UCSD-AML1 (cell line): ENCODE measurements at regions not wholly inside any gene's neighbourhood (a gene's known extent, or its start where the extent isn't known, plus 50 kb on each side); places are given as distances from the start of the nearest gene placed in this dataset.
"Not testable (repeated sequence)": the region's sequence is repeated elsewhere in the genome, so short reads cannot be mapped to it uniquely, and the experiment has no call there.

Source experiments
- DNase-seq: peaks from one replicate; lab custom pipeline; 2025; ENCODE audit not compliant: unreplicated experiment; lab: John Stamatoyannopoulos, UW

DNA sequence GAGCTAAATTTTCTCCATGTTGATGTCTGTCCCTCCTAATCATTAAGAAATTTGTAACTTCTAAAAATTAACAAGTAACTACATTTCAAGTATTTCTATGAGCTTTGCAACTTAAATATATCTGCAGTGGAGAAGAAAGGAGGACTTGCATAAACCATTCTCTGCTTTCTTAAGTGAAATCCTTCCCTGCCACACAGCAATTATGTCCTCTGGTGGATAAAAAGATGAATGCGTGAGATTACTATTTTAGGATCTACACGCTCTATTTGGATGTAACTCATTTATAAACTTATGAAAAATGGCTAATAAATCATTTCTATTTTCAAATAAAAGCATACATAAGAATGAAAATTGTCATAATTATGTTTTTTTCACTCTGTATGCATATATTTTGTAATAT lies 338.0 kb upstream of the PTCHD4 start:
- DNase-seq: no peak

DNA sequence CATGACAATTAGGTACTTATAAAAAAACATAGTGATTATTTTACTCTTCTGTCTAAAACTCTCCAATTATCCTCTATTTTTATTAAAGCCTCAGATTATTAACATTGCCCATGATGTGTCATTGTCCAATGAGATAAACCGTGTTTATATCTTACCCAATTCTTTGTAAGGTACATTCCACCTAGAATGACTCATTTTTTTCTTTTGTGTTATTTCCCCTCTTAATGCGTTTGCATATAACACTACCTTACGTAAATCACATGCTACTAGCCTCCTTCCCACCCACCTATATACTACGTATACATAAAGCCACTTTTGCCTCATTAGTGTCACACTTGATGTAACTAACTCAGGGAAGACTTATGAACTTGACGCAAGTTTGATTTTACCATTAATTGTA lies 336.3 kb upstream of the PTCHD4 start:
- no peak for DNase-seq

DNA sequence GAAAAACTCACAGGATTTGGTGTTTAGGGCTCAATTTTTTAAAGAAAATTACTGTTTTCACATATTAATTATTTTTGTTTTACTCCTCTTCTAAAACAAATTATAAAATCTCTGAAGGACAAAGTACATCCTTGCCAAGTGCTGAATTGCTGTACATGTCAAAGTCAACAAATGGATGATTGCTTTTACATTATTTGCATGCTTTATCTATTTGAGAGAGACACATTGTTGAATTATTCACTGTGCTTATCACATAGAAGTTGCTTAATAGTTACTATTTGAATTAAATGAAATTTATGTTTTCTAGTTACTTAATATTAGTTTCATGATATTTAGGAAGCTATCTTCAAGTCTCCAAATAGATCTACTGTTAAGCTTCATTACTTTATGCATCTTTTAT lies 318.6 kb upstream of the PTCHD4 start:
- DNase-seq: no peak

DNA sequence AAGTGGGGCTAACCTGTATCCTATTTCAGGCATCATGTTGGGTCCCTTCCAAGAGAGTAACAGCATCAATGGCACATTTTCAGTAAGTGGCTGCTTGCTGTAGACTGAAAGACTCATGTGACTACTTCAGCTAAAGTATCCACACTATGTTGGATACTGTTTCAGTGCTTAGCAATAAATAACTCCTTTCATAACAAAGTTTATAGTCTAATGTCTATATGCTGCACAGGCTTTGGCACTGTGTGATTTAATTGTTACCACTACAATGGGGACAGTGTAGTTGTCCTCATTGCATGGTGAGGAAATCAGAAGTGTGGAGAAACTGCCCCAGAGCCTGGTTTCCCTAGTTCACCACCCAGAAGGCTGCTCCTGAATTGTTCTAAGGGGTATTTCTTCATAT lies 318.0 kb upstream of the PTCHD4 start:
- no peak for DNase-seq

DNA sequence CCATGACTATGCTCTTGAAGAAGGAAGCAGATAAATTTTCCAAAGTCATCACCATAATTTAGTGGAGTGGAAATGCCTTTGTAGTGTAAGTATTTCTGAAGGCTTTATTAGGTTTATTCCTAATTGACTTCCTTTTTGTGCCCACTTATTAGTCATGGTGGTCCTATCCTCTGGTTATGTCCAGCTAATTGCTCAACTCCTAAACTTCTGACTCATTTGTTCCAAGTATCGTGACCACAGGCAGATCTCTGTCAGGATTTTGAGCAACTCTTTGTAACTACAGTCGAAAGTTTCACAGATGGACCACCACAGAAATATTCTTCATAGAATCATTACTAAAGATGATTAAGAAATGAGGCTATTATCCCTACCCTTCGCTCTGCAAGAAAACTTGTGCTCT lies 315.6 kb upstream of the PTCHD4 start:
- DNase-seq: no peak

DNA sequence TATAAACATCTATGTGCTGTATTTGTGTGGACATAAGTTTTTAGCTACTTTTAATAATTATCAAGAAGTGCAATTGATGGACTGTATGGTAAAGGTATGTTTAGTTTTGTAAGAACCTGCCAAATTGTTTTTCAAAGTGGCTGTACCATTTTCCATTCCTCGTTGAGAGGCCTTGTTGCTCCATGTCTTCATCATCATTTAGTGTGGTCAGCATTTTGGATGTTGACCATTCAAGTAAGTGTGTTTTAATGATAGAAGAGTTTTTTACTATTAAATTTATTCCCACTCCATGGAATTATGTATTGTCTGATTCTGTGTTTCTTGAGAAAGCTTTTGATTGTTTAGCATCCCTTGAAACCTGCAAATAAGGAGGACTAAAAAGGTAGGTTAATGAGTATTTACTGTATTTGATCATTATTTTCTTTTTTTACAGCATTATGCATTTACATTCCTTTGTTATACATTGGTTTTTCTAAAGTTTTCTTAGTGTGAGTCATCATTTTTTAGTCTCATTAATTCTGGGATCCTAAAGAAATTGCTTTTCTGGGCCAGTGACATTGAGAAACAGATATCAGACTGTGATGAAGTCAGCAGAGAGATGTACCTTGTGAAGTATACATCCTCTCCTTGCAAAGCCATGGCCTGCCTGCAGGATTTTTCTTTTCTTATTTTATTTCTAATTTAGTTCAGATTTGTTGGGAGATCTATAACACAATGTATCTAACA lies 312.8 kb upstream of the PTCHD4 start:
- DNase-seq: no peak

DNA sequence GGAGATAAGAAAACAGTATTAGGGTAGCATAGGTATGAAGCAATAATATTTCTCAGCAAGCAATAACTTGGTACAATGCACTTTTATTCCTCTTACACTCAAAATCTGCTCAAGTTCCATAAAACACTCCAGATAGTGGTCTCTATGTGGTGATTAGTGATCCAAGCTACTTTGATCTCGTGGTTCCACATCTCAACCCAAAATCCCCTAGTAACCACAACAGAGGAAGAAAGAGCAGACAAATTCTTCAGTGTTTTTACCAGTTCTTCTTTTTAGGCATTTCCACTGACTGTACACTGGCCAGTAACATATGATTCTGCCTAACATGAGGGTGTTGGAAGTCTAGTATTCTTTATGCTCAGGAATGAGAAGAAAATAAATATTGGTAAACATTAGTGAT lies 309.0 kb upstream of the PTCHD4 start:
- no peak for DNase-seq

DNA sequence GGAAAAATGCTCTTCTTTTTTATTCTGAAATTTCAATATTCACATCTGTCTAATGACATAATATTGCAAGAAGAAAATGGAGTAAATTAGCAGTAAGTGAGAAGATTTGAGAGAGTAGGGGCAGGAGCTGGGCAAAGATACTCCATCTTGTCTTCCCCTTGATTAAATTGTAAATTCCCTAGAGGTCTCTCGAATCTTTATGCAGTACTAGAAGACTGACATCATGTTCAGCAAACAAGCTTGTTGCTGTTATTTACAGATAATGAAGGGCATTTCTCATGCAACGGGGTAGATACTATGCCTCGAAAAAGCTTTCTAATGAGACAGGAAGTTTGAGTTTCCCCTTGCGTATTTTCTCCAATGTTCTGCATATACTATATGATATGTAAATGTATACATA lies 306.9 kb upstream of the PTCHD4 start:
- no peak for DNase-seq

DNA sequence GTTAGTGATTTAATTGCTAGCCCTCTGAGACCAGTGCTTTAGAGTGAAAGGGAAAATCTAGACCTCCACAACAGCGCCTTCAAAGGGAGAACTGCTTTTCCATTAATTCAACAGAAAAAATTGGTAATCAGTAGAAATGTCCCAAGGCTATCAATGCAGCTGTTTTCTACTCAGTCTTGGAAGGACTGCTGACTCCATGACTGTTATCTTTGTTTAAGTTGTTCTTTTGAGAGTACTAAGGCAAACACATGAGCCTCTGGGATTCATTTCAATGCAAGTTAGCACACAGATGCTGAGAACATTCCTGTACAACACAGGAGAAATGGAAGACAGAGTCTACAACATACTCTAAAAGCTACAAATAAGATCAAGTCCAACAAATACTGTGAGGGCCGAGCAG lies 301.7 kb upstream of the PTCHD4 start:
- no peak for DNase-seq

DNA sequence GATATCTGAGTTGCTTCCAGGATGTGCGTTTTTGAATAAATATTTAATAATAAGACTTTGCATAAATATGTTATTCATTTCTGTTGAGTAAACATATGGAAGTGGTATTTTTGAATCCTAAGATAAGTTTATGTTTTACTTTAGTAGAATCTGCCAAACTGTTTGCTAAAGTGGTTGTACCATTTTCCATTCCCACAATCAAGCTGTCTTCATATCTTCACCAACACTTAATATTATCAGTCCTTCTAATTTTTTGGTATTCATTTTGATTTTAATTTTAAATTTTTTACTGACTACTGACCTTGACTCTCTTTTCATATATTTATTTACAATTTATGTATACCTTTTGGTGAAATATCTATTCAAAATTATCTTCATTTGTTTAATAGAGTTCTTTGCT lies 293.9 kb upstream of the PTCHD4 start:
- DNase-seq: no peak

DNA sequence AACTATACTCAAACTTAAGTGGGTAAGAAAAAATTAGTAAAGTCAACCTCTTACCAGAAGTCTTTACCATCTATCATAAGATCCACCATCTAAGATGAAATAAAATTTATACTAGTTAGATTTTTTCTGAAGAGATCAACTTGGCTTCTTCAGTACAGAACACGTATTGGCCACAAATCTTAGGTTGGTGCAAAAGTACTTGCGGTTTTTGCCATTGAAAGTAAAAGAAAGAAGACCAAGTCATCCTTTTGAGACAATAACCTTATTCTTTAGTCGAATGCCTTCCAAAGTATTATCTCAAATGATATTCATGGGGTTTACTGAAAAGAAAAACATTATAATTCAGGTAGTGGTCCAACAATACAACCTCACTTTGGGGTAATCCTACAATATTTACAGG lies 292.6 kb upstream of the PTCHD4 start:
- no peak for DNase-seq

DNA sequence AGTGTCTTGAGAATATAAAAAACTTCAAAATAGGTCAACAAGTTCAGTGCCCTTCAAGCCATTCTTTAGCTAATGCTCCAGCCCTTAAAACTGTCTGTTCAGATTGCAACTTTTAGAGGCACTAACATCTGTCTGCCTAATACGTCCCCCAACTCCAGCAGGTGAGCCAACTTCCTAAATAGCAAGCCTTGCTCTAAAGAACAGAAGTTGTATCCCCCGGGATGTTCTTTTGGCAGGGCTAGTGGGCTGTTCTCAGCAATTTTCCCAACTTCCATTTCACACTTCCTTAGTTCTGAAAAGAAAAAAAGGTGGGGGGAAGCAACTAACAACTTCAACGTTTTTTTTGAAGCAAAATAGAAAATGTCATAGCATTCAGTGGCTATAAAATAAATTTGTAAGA lies 290.0 kb upstream of the PTCHD4 start:
- DNase-seq: no peak

DNA sequence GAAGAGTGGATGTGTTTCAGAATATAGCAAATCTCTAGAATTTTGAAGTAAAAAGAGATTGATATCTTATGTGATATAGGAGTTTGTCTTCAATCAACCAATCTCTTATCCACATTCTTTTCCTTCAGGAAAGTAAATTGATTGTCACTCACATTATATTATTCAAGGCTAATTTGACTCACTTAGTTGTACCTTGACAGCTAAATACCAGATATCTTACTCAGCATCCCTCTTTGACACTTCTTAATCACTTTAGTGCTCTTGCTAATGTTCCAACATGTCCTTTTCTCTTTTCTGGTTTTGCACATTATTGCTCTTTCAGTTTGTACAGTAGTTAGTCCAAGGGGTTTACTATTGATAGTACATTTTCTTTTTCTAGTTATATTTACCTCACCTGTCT lies 286.9 kb upstream of the PTCHD4 start:
- DNase-seq: no peak

DNA sequence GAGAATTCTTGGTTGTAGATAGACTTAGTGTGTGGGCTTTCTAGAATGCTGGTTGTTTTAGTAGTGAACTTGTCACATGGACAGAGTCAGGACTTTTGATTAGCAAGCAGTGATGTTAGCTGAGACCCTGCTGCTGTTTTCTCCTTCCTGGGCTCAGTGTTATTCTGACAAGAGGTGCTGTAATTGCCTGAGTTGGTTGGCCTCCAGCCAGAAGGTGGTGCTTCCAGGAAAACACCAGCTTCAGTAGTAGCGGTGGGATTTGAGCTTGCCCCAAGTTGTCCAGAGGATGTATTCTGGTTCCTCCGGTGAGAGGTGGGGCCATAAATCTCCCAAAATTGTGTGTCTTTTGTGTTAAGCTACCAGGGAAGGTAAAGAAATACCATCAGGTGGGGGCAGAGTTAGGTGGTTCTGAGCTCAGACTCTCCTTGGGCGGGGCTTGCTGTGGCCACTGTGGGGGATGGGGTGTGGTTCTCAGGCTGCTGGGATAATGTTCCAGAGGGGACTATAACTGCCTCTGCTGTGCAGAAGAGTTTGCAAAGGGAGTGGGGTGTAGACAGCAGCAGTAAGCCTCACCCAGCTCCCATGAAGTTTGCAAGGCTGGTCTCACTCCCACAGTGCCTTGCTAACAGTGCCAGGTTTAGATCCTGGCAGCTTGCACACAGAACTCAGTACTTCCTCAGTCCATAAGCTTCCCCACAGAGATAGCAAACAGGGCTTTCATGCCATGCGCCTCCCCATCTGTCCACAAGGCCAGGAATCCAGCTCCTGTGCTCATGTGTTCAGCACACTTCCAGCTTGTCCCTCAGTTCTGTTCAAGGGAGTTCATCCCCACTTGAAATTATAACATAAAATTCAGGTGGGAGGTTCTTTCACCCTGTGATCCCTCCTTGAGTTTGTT lies 278.4 kb upstream of the PTCHD4 start:
- peak; percentile 6 for DNase-seq

DNA sequence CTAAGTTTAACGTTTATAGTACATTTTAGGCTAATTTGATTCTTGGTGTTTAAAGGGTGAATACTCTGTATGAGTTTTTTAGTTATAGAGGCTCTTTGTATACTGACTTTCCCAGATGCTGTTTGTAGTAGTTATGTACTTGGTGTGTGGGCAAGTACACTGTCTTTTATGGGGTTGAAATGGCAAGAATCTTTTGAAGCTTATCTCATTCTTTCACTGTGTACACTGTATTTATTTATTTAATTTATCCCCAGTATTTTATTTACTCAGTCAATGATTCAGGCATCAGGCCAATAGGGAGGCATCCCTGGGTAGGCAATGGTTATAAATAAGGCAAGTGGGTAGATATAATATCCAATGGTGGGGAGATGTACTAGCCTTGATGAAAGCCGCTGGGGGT lies 277.0 kb upstream of the PTCHD4 start:
- no peak for DNase-seq

DNA sequence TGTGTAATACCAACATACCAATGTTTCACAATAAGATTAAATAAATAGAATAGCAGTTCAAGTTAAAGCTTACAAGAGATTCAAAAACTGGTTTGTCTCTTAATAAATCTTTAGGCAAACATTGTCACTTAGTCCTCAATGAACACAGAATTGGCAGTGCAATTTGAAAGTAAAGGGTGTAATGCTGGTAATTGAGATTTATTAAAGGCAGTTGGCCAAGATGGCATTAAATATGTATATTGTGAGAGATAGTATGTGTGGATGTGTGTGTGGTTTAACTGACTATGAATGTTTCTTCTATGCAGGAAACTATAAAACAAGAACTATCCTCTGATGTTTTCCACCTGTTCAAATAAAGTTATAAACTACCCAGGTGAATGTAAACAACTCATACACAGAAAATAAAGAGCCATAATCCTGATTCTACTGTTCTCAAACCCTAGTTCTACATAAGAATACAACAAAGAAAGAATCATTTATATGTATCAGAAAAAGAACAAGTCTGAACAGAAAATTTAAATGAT lies 267.9 kb upstream of the PTCHD4 start:
- DNase-seq: no peak

DNA sequence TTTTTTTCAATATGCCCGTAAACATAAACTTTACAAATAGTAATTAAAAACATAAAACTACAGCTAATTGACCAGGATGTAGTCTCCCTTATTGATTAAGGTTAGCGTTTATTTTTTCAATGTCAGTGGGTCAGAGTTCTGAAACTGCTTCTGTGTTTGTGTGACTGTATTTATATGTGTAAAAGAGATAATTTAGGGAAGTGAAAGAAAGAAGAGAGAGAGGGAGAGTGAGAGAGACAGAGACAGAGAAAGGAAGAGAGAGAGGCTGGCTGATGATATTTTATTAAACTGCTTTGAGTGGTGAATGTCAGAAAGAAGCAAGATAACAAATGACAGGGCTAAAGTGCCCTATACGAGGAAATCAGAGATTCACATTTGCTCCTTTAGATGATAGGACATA lies 266.1 kb upstream of the PTCHD4 start:
- no peak for DNase-seq

DNA sequence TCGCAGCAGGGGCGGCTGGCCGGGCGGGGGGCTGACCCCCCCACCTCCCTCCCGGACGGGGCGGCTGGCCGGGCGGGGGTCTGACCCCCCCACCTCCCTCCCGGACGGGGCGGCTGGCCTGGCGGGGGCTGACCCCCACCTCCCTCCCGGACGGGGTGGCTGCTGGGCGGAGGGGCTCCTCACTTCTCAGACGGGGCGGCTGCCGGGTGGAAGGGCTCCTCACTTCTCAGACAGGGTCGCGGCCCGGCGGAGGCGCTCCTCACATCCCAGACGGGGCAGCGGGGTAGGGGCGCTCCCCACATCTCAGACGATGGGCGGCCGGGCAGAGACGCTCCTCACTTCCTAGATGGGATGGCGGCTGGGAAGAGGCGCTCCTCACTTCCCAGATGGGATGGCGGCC lies 260.2 kb upstream of the PTCHD4 start:
- DNase-seq: not testable (repeated sequence)

DNA sequence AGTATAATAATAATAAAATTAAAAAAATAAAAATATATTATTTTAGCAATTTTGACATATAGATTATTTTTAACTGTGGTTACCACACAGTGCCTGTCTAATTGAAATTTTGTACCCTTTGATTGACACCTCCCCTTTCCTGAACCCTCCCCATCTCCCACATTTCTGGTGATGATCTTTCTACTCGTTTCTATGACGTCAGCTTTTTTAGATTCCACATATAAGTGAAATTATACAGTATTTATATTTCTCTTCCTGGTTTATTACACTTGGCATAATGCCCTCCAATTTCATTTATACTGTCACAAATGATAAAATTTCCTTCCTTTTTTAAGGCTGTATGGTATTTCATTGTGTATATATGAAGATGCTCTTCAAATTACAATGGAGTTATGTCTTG lies 258.1 kb upstream of the PTCHD4 start:
- DNase-seq: no peak

DNA sequence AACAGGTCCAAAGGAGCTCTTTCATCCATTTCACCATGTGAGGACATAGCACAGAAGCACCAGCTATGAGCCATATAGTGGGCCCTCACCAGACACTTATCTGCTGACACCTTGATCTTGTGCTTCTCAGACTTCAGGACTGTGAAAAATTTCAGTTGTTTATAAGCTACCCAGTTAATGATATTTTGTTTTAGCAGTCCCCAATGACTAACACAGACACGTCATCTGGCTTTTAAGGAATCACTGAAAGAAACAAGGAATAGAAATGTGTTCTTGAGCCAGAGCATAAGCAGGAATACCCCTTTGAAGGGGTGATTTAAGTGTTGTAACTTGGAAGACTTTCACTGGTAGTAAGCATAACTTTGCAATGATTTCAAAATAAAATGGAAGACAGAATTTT lies 214.7 kb upstream of the PTCHD4 start:
- no peak for DNase-seq

DNA sequence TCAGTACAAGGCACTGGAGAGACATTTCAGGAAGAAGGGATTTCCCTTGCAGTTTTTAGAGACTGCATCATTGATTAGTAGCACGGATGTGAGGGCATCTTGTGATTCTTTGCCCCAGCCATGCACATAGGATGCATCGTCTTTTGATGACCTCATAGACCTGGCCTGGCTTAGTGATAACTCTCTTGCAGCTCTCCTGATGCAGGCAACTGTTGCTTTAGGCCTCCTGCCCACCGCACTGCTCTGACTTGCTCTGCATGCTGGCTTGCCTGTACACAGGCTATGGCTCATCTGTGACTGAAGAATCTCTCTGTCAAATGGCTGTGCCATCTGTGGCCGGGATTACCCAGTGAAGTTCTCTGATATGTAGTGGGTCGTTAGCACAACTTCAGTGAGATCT lies 207.7 kb upstream of the PTCHD4 start:
- DNase-seq: no peak

DNA sequence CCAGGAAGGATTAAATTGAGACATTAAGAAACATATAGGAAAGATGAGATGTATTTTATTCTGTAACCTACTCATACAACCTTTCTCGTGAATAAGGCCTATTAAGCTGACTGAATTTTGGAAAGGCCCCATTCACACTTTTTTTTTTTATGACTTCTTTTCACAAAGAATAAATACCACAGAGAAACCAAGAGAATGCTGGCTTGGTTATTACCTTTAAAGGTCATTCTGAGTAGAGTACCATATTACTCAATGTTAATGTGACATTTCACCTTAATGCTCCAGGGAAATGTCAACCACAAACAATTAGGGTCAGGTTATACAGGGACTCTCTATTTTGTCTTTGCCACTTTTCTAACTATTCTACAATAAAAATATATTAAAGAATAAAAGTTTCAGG lies 204.9 kb upstream of the PTCHD4 start:
- no peak for DNase-seq
